ENCODE measurements at regions not wholly inside any gene's neighbourhood (a gene's known extent, or its start where the extent isn't known, plus 50 kb on each side); places are given as distances from the start of the nearest gene placed in this dataset.

DNA sequence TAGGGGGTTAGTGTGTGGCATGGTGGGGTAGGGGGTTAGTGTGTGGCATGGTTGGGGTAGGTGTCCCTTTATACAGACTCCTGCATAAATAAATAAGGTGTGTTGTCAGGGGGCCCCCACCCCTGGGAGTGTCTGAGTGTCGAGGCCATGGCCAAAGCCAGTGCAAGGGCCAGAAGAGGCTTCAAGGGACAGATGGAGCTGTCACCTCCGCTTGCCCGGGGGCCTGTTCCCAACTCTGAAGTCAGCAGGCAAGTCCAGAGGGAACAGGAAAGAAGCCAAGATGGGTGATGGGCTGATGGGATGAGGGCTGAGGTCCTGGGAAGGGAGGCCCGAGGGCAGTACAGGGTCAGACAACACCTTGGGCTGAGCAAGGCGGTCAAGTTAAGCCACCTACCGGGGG is 997.8 kb downstream of the BRD1 start:
- Histone ChIP-seq H3K14ac (replicated peaks; ENCODE audit: low read depth, low read length) (no peak overlapping the region), H3K4me1 (ENCODE audit: control insufficient read depth, insufficient read depth, low read length) (no peaks in the 10 kb centered on the region), H2BK15ac (ENCODE audit: low read depth, low read length) (no peak overlapping the region), H3K4me3 (ENCODE audit: insufficient read depth, low read depth, low read length) (no peak overlapping the region), H2BK120ac (ENCODE audit: low read depth, low read length) (no peak overlapping the region), H2AFZ (replicated peaks; ENCODE audit: low read length, poor library complexity) (no peak overlapping the region), H3K36me3 (ENCODE audit: control insufficient read depth, insufficient read depth, low read length) (no peaks in the 10 kb centered on the region), H4K20me1 (ENCODE audit: insufficient read depth, low read length) (no peaks in the 10 kb centered on the region), H3K56ac (ENCODE audit: extremely low read depth, insufficient read depth, low read length) (no peak overlapping the region), H3K4ac (ENCODE audit: low read depth, low read length) (no peak overlapping the region), H4K8ac (ENCODE audit: low read depth in 2 of 2, low read length in 2 of 2) (no peak overlapping the region), H2BK20ac (ENCODE audit: low read depth, low read length) (no peak overlapping the region), H3K9me3 (ENCODE audit: control insufficient read depth, insufficient read depth, low read length) (peaks cover 46% of the 10 kb centered on the region), H3K23ac (ENCODE audit: low read depth, low read length) (no peak overlapping the region), H3K27ac (ENCODE audit: insufficient read depth, low read length) (no peak overlapping the region), H4K91ac (ENCODE audit: insufficient read depth, low read depth, low read length) (no peak overlapping the region), H4K5ac (ENCODE audit: low read depth, low read length) (no peak overlapping the region), H2BK5ac (ENCODE audit: low read depth, low read length, poor library complexity, severe bottlenecking) (no peak overlapping the region), H3K18ac (ENCODE audit: low read depth, low read length) (no peak overlapping the region), H3K9ac (ENCODE audit: low read depth, low read length) (no peak overlapping the region), H2AK9ac (replicated peaks; ENCODE audit: low read depth, low read length, poor library complexity) (no peak overlapping the region), H2AK5ac (ENCODE audit: low read depth, low read length) (no peak overlapping the region), H3K9me1 (ENCODE audit: insufficient read depth, low read length) (no peaks in the 10 kb centered on the region), H3K79me1 (ENCODE audit: low read depth in 1 of 2, low read length in 2 of 2) (no peaks in the 10 kb centered on the region), H3K27me3 (ENCODE audit: control insufficient read depth, insufficient read depth, low read length) (no peaks in the 10 kb centered on the region), H3K4me2 (ENCODE audit: low read depth, low read length) (no peak overlapping the region)
- no peak for DNase-seq
- dilution Hi-C loops (cut with HindIII; ENCODE audit: low sequenced_read_pairs, unreplicated experiment) (no loop called here), in situ Hi-C loops (cut with MboI; ENCODE audit: low sequenced_read_pairs) (no loop called here), intact Hi-C loops (cut with micrococcal nuclease) (no loop called here)
- 93% methylated on average over 3 of the region's 6 CpGs; no CpG with 5 or more reads in 1 of the 2 experiments for WGBS, 2 experiments (ENCODE audit: extremely low coverage in 2 of 2, insufficient read length in 1 of 2)
- ChIA-PET POLR2A (ENCODE audit: unreplicated experiment) (no interaction called here), CTCF (no interaction called here)
- TF ChIP-seq RFX5 (IDR thresholded peaks at IDR 0.05; ENCODE audit: low read depth, low read length): no peak
- TF ChIP-seq, protein P1, sequence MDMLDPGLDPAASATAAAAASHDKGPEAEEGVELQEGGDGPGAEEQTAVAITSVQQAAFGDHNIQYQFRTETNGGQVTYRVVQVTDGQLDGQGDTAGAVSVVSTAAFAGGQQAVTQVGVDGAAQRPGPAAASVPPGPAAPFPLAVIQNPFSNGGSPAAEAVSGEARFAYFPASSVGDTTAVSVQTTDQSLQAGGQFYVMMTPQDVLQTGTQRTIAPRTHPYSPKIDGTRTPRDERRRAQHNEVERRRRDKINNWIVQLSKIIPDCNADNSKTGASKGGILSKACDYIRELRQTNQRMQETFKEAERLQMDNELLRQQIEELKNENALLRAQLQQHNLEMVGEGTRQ (IDR thresholded peaks at IDR 0.05; ENCODE audit: low read depth, low read length): no peak
- TF ChIP-seq RCOR1 (IDR thresholded peaks at IDR 0.05; ENCODE audit: insufficient replicate concordance, low read length): no peak
- TF ChIP-seq, protein P2, sequence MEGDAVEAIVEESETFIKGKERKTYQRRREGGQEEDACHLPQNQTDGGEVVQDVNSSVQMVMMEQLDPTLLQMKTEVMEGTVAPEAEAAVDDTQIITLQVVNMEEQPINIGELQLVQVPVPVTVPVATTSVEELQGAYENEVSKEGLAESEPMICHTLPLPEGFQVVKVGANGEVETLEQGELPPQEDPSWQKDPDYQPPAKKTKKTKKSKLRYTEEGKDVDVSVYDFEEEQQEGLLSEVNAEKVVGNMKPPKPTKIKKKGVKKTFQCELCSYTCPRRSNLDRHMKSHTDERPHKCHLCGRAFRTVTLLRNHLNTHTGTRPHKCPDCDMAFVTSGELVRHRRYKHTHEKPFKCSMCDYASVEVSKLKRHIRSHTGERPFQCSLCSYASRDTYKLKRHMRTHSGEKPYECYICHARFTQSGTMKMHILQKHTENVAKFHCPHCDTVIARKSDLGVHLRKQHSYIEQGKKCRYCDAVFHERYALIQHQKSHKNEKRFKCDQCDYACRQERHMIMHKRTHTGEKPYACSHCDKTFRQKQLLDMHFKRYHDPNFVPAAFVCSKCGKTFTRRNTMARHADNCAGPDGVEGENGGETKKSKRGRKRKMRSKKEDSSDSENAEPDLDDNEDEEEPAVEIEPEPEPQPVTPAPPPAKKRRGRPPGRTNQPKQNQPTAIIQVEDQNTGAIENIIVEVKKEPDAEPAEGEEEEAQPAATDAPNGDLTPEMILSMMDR (conservative IDR thresholded peaks at IDR 0.05; ENCODE audit: low read depth, low read length): no peak
- no peak for TF ChIP-seq FOS (IDR thresholded peaks at IDR 0.05; ENCODE audit: low read depth, low read length)
- no peak for TF ChIP-seq NFE2L2 (IDR thresholded peaks at IDR 0.05; ENCODE audit: low read depth, low read length)
- no peak for TF ChIP-seq MAFK (IDR thresholded peaks at IDR 0.05; ENCODE audit: low read depth, low read length)
- no peak for TF ChIP-seq CHD1 (IDR thresholded peaks at IDR 0.05; ENCODE audit: low read depth, low read length)
- TF ChIP-seq, protein P3, sequence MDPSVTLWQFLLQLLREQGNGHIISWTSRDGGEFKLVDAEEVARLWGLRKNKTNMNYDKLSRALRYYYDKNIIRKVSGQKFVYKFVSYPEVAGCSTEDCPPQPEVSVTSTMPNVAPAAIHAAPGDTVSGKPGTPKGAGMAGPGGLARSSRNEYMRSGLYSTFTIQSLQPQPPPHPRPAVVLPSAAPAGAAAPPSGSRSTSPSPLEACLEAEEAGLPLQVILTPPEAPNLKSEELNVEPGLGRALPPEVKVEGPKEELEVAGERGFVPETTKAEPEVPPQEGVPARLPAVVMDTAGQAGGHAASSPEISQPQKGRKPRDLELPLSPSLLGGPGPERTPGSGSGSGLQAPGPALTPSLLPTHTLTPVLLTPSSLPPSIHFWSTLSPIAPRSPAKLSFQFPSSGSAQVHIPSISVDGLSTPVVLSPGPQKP (IDR thresholded peaks at IDR 0.05; ENCODE audit: borderline replicate concordance, low read depth, low read length): no peak
- TF ChIP-seq MAZ (IDR thresholded peaks at IDR 0.05; ENCODE audit: borderline replicate concordance, low read depth, low read length): no peak
- no peak for TF ChIP-seq POLR2A (IDR thresholded peaks at IDR 0.05; ENCODE audit: low read depth, low read length)
- no TSS peak for BruUV-seq (replicated peaks)
- no peak for ATAC-seq (ENCODE audit: low read depth)

Data from IMR-90 (cell line).